ENCODE measurements at regions not wholly inside any gene's neighbourhood (a gene's known extent, or its start where the extent isn't known, plus 50 kb on each side); places are given as distances from the start of the nearest gene placed in this dataset.
A peak's percentile ranks its signal among the peaks of the same experiment; 100 is the strongest.

DNA sequence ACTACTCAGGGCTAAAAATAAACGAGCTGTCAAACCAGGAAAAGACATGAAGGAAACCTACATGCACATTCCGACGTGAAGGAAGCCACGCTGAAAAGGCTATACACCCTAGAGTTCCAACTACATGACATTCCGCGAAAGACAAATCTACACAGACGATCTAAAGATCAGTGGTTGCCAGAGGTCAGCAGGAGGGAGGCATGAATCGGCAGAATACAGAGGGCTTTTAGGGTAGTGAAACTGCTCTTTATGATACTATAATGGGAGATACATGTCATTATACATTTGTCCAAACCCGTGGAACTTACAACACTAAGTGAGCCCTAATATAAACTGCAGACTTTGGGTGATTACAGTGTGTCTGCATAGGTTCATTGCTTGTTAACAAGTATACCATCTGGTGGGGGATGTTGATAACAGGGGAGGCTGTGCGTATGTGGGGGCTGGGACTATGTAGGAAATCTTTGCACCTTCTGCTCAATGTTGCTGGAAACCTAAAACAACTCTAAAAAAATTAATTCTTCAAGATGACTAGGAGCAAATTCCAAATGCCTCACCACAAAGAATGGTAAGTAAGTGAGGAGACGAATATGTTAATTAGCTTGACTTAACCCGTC is 132.2 kb upstream of the CDH4 start:
- DNase-seq, result no peak

DNA sequence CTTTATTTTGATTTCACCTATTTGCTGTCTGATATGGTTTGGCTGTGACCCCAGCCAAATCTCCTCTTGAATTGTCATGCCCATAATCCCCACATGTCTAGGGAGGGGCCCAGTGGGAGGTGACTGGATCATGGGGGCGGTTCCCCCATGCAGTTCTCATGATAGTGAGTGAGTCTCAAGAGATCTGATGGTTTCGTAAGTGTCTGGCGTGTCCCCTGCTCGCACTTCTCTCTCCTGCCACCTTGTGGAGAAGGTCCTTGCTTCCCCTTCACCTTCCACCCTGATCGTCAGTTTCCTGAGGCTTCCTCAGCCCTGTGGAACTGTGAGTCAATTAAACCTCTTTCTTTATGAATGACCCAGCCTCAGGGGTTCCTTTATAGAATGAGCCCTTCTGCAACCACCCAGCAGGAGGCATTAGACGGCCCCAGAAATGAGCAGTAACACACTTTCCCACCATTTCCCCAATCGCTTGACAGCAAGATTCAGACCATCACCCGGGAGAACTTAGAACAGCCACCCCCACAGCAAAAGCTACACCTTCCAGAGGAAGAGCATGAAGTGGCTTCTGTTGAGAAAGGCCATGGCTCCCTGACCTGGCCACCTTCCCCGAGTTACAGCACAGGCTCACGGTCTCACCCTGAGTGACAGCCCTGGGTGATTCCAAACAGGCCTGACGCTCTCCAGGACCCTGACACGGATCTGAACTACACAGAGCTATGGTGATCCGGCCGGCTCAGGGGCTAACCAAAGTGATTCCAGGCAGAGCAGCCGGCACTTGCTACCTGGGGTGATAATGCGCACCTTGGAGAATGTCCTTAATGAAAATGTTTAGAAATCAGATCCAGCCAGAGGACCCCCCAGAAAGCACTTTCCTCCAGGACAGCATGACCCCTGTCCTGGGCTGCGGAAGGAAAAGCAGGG is 131.2 kb upstream of the CDH4 start:
- peak in 1 of 2 donors; percentile 18 for DNase-seq

DNA sequence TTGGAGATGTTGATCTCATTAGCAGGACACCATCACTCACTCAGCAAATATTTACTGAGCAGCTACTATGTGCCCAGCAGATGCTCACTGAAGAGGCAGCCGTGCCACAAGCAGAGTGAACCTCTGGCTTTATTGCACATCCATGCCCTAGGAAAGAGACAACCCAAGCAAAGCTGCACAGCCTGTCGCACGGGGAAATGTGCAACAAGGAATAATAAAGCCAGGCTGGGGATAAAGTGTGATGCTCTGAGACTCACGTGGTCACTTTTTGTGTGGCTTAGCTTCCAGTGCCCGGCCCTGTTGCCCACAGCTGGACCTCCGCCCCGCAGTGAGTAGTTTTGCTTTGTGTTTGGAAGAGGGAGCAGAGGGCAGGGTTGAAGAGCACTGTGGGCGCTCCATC is 130.4 kb upstream of the CDH4 start:
- no peak for DNase-seq

DNA sequence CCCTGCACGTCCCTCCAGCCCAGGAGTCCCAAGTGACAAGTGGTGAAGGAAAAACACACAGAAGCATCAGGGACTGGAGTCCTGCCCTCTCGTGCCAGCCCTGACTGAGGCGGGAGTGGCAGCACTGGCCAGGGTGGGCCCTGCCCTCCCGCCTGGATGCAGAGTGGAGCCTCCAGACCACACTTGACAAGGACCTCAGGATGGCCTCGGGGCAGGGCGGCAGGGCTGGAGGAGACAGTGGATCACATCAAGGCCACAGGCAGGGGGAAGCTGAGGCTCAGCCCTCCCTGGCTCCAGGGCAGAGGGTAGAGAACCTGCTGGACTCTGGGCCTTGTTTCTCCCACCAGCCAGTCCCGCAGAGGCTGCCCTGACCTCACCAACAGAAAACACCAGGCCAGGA is 128.8 kb upstream of the CDH4 start:
- no peak for DNase-seq

DNA sequence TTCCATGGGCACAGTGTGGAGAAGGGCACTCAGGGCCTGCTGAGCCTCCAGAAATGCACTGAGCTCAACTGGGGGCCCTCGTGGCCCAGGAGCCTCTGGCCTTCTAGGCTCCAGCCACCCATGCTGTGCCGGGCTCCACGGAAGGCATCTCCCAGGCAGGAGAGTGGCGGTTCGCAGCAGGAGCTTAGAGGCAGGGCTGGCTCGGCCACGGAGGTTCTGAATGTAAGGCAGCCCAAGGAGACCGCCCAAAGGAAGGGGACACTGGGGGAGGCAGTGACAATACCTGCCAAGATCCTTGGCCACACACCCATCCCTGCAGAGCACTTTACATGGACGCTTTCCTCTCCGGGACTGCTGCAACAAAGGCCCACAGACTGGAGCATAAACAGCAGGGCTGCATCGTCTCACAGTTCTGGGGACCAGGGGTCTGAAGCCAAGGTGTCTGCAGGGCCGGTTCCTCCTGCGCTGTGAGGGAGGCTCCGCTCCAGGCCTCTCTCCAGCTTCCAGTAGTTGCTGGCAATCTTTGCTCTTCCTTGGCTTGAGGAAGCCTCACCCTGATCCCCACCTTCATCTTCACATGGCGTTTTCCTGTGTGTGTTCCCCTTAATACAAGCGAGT is 128.2 kb upstream of the CDH4 start:
- DNase-seq, result no peak

DNA sequence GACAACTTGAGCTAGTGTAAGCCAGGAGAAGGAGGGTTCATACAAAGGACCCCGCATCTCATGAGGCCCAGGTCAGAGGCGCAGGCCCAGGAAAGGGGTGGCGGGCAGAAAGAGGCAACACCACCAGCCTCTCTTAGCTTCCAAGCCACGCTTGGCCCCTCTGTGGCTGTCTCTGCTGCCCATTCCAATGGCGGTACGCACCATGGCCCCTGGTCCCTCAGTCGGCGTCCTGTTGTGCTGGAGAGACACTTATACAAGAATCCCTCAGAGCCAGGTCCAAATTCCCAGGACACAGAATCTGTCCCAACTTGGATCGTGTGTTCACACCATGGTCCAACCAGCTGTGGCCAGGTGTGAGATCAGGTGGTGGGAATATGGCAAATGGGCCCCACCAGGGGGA is 127.0 kb upstream of the CDH4 start:
- no peak for DNase-seq

DNA sequence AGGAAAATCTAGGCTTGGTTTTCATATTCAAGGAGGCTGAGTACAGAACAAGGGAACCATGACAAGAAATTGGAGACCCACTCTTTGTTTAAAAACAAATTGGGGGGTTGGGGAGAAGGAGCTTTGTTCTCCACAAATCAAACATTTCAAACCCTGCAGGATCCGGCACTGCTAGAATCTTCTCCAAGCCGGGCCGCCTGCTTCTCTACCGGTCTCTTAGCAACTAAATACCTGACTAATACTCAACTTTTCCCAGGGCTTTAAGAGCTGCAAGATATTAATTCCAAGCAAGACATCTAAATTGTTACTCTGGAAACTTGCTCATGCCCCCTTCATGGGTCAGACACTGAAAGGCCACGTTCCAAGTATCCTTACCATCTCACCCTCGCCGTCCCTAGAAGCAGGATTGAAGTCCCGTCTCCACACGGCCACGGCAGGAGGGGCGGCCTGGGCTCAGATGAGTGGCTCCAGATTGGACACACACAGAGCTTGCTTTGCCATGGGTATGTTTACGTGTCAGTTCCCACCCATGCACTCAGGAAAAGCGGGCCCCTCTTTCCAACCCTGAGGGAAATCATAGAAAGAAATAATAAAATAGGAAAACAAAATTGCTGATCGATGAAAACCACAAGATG is 126.4 kb upstream of the CDH4 start:
- no peak for DNase-seq

DNA sequence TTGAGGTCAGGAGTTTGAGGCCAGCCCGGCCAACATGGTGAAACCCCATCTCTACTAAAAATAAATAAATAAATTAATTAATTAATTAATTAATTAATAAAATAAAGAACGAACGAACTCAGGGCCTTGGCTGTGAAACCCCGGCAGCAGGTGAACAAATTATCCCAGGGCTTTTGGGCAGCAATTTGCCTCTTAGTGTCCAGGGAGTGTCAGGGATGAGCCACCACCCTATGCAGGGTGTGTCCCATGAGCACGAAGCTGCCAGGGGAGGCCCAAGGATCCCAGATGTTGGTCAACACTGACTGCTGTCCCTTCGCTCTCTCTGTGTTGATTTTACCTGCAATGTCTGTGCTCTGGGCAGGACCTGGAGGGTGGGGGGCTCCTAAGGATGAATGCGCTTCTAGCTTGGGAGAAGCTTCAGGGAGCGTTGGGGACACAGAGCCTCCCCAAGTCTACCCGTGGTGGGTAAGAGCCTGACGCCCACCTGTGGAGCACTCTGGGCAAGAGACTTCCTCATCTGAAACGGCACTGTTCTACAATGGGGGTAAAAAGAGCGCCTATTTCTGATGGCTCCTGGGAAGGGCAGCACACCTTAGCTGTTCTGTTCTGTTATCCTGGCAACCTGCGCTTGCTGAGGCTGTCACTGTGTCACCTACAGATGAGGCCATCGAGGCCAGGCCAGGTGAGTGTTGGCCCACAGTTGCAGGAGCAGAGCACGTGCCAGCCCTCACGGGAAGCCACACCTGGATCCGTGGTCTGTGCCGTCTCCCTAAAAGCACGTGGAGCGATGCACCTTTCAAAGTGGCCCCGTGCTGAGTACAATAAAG is 125.5 kb upstream of the CDH4 start:
- no peak for DNase-seq

DNA sequence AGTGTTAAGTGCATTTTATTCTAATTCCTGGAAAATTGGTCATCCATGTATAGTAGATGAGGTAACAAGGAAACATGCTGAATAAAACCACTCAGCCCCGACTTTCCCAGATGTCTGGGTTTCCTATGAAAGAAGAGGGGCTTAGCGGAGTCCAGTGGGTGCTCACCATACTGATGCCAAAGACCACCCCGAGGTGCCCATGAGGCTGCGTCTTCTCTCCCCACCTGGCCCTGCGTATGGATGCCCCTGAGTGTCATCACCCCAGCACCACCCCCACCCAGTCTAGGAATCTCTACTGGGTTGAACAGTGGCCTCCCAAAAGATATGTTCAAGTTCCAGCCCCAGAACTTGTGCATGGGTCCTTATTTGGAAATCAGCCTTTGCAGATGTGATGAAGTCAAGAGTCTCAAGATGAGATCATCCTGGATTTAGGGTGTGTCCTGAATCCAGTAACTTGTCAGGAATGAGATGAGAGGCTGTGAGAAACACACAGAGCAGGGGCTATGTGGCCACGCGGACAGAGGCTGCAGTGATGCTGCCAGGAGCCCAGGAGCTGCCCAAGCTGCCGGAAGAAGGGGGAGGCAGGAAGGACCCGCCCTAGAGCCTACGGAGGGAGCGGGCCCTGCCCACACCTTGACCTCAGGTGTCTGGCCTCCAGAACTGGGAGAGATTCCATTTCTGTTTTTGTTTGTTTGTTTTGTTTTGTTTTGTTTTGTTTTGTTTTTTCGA is 124.6 kb upstream of the CDH4 start:
- DNase-seq, result no peak

DNA sequence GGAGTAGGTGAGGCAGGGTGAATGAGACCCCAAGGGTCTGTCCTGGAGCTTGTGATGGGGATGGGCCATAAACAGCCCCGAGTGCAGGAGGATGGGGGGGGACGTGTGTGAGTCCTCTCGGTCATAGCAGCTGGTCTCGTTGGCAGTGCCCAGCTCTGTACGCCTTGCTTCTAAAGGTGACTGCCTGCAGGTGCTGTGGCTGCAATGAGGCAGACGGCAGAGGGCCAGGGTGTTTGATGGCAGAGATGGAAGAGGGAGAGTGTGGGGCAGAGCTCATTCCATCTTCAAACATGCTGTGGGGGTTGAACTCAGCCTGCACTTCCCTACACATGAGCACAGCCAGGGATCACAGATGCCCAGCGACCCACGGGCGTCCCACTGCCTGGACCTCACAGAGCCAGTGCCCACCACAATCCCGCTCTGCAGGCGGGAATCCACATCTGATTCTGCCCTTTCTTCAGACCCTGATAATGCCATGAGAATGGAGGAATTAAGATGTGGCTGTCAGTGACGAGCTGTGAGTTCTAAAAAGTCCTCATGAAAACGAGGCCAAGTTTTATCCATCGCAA is 123.3 kb upstream of the CDH4 start:
- DNase-seq, result no peak

DNA sequence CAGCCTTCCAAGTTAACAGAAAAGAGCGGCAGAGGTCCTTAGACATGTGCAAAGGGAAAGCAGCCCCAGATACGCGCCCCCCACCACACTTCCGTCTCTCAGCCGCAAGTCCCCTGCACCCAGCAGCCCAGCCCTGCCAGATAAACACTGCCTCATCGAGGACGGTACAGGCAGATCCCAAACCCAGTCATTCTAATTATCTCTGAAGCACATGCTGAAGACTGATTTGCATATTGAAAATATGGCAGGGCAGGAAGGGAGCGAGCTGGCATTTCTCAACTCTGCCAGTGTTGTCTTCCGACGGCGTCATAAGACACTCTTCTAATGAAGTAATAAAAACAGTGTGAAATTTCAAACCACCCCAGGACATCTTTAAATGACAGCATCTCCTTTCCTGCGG is 122.8 kb upstream of the CDH4 start:
- DNase-seq, result no peak

DNA sequence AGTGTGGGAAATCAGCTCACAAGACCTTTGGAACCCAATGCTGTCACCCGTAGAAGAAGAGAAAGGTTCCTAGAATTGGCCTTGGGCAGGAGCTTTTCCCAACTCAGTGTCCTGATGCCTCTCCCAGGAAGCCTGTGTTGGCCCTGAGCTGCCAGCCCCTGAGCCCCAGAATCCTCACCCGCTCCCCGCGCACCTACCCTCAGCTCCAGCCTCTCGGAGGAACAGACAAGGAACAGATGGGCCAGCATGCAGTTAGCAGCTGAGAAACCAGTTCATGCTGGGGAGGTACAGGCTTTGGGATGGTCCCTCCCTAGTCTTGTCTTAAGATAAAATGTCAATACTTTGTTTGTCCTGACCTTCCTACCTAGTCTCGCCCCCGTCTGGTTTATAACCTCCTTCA is 121.9 kb upstream of the CDH4 start:
- no peak for DNase-seq

DNA sequence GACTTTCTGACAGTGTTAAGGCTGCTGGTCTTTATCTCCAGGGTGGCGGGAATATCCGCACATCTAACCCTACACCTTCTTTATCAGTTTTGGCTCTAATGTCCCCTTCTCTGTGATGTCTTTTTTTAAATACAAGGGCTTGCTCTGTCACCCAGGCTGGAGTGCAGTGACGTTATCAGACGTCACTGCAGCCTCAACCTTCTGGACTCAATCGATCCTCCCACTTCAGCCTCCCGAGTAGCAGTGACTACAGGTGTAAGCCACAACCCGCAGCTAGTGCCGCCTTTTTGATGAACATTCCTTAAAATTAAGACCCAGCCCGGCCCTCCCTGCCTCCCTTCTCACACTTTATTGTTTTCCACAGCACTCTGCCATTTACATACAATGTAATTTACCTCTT is 120.1 kb upstream of the CDH4 start:
- DNase-seq, result no peak

DNA sequence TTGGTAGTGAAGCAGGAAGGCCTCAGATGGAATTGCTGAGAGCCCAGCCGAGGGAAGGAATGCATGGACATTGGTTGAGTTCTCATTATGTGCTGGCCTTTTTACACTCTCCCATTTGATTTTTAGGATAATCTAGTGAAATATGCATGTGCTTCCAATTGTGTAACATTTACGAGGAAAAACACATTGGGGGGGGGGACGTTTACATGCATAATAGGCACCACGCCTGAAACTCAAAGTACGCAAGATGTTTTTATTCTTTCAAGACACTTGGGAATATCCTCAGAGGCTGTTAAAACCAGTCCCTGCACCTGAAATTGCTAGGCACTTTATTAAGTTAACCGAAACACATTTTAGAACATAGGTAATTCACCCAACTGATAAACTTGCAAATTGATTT is 118.5 kb upstream of the CDH4 start:
- DNase-seq, result no peak

DNA sequence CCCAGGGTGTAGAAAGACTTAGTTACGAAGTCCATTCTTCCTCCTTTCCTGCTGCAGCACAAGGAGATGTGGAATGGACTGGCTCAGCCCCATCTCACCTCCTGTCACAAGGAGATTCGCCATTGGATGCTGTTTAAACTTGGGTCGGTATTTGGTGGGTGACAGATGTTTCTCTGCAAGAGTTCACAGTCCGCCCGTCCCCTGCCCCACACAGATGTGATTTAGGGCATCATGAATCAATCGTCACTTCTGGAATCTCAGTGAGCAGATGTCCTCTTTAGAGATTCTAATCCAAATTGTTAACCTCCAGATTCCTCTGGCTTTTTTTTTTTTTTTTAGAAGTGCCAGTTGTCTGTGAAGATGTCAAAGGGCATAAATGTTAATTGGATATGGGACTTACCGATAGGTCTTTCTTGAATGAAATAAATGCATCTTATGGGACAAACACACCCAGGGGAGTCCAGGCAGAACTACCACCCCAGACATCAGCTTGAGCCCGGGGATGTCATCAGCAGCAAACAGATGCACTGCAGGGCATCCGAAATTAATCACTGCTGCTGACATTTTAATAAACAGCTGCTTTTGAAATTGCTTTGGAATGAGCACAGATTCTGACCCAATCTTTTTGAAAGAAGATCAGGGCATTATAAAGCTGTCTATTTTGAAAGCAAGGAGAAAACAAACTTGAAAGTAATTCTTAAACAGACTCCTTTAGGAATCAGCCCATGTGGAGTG is 117.6 kb upstream of the CDH4 start:
- no peak for DNase-seq

DNA sequence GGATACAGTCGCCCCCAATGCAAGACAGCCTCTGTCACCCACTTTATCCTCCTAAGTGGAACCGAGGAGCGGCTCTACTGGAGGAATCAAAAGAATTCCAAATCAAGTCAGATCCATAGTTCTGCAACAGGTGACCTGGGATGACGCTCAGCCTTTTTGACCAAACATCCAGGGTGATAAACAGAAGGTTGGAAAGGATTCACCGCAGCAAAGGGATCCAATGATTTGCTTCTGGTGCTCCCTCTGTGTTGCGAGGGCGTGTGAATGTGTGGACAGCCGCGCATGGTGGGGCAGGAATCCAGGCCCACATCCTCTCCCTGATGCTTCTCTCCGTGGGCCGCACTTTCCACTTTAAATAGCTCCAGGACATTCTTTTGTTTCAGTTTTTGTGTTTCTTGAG is 116.8 kb upstream of the CDH4 start:
- no peak for DNase-seq

DNA sequence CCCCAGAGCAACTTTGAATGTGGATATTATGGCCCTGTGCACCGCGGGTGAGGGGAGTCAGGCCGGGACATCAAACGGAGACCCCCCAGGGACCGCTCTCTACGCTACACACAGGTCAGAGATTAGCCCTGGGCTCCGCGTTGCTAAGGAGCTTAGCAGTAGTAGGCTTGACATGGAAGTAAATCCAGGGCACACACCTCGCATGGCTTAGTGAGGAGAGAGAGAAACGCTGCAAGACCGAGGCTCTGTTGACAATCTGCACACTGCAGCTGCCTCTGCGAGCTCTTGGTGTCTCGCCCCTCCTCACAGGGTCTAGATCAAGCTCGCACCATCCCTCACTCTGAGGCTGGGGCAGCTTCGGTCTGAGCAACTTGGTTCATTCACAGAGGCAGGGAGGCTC is 116.1 kb upstream of the CDH4 start:
- no peak for DNase-seq

DNA sequence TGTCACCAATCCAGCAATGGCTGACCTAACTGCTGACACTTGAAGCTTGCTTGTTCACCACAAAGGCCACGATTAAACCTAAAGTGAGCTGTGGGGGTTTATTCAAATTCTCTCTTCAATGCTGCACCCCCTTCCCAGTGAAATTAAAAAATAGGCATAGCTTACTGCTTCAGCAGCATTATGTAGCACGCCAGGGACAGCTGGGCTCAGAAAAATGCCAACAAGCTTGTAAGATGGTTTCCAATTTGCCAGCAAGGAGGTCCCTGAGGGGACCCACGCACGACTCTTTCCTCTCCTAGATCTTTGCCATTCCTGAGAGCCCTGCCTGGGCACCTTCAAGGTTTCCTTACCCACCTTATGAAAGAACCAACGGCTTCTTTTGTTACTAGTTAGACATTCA is 113.5 kb upstream of the CDH4 start:
- no peak for DNase-seq

DNA sequence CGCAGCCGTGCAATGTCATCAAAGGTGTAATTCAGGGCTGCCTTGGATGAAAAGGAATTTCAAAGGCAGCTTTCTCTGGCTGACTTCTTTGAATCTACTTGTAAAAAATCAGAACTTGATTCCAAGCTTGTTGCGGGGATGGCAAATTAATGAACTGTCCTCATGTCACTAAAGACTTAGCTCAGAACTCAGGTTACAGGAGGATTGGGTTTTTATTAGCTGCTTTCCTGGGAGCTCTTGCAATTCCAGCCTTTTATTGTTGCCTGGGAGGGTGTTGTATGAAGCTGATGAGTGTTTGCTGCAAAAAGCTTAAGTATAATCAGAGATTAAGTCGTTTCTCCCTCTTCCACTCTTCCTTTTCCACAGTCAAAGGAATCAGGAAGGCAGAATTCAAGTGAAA is 113.0 kb upstream of the CDH4 start:
- no peak for DNase-seq

DNA sequence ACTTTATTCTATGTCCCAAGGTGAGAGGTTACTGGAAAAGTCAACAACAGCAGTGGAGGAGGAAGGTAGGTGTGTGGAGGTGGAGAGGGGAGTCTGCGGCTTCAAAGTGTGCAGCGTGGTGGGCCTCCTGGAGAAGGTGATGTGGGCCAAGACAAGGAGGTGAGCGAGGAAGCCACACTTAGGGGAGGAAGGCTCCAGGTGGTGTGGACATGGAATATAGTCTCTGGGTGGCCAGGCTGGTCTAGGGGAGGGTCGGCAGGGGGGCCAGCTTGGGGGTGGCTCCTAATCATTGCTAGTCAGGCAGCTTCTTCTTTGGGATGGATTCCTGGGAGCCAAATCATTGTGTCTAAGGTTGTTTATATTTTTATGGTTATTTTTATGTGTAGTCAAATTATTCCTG is 111.5 kb upstream of the CDH4 start:
- no peak for DNase-seq

DNA sequence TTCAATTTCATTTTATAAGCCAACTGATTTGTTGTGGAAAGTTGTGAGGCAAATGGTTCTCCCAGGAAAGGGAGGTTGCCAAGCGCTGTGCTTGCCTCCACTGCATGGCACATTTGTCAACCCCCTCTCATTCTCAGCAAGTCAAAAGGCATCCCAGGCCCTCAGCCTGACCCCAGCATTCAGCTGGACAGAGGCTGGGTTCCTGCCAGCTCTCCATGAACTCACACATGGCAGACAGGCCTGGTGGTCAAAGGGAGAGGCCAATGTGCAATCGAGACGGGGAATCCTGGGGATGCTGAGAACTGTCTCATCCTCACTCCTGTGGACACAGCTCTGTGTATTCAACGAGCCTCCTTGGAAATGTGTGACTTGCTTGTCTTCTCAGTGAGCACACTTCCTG is 106.0 kb upstream of the CDH4 start:
- DNase-seq, result no peak
